ENCODE measurements at regions not wholly inside any gene's neighbourhood (a gene's known extent, or its start where the extent isn't known, plus 50 kb on each side); places are given as distances from the start of the nearest gene placed in this dataset.

GRCh38 chr5:87120518-87121303 lies 147.0 kb upstream of the RASA1 start:
- POLR2A ChIA-PET = no interaction called here
- no TSS peak for BruUV-seq (replicated peaks)
- no peak for ATAC-seq

GRCh38 chr5:87121304-87122150 lies 146.2 kb upstream of the RASA1 start:
- peak; percentile 51 for DNase-seq (ENCODE audit: low read depth, low spot score)
- peak; percentile 79; the same call in 1 of the 2 replicates for ATAC-seq
- POLR2A ChIA-PET = no interaction called here
- Histone ChIP-seq H3K27ac (ENCODE audit: low read length) (no peak overlapping the region), H3K27me3 (ENCODE audit: control insufficient read depth, insufficient read depth, low read length) (no peaks in the 10 kb centered on the region), H3K36me3 (ENCODE audit: control insufficient read depth, insufficient read depth, low read length) (no peaks in the 10 kb centered on the region), H3K4me3 (ENCODE audit: low read depth in 2 of 2, low read length in 2 of 2) (no peak overlapping the region), H3K9me3 (ENCODE audit: control insufficient read depth, insufficient read depth, low read depth, low read length) (no peaks in the 10 kb centered on the region), H3K4me1 (ENCODE audit: control insufficient read depth, insufficient read depth, low read length) (no peaks in the 10 kb centered on the region)
- TF ChIP-seq SIN3A (IDR thresholded peaks at IDR 0.05; ENCODE audit: borderline replicate concordance, insufficient read depth, low read depth, low read length) (no peak), REST (IDR thresholded peaks at IDR 0.05; ENCODE audit: insufficient read depth in 1 of 2, low read depth in 2 of 2, low read length in 1 of 2) (no peak), POLR2AphosphoS5 (IDR thresholded peaks at IDR 0.05; ENCODE audit: low read depth, low read length) (no peak), TCF7L2 (IDR thresholded peaks at IDR 0.05; ENCODE audit: low read depth, low read length) (no peak)
- TF ChIP-seq, protein P1, sequence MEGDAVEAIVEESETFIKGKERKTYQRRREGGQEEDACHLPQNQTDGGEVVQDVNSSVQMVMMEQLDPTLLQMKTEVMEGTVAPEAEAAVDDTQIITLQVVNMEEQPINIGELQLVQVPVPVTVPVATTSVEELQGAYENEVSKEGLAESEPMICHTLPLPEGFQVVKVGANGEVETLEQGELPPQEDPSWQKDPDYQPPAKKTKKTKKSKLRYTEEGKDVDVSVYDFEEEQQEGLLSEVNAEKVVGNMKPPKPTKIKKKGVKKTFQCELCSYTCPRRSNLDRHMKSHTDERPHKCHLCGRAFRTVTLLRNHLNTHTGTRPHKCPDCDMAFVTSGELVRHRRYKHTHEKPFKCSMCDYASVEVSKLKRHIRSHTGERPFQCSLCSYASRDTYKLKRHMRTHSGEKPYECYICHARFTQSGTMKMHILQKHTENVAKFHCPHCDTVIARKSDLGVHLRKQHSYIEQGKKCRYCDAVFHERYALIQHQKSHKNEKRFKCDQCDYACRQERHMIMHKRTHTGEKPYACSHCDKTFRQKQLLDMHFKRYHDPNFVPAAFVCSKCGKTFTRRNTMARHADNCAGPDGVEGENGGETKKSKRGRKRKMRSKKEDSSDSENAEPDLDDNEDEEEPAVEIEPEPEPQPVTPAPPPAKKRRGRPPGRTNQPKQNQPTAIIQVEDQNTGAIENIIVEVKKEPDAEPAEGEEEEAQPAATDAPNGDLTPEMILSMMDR (IDR thresholded peaks at IDR 0.05) = no peak
- in situ Hi-C loops (cut with HindIII; ENCODE audit: low pct_unique_long_range_greater_than_20kb, low sequenced_read_pairs) (no loop called here), intact Hi-C loops (cut with micrococcal nuclease; ENCODE audit: unreplicated experiment) (no loop called here)
- no TSS peak for BruUV-seq (replicated peaks)
- CTCF ChIA-PET = no interaction called here

More at GRCh38 chr5:87120518-87121303, 147.0 kb upstream of the RASA1 start:
- no peaks in the 10 kb centered on the region for H3K4me1 ChIP-seq (ENCODE audit: control insufficient read depth, insufficient read depth, low read length)
- H3K4me3 ChIP-seq (ENCODE audit: low read depth in 2 of 2, low read length in 2 of 2) = no peak overlapping the region
- H3K36me3 ChIP-seq (ENCODE audit: control insufficient read depth, insufficient read depth, low read length) = no peaks in the 10 kb centered on the region
- intact Hi-C loops (cut with micrococcal nuclease; ENCODE audit: unreplicated experiment) = no loop called here
- H3K27me3 ChIP-seq (ENCODE audit: control insufficient read depth, insufficient read depth, low read length) = no peaks in the 10 kb centered on the region
- TF ChIP-seq POLR2AphosphoS5 (IDR thresholded peaks at IDR 0.05; ENCODE audit: low read depth, low read length) (no peak), REST (IDR thresholded peaks at IDR 0.05; ENCODE audit: insufficient read depth in 1 of 2, low read depth in 2 of 2, low read length in 1 of 2) (no peak), SIN3A (IDR thresholded peaks at IDR 0.05; ENCODE audit: borderline replicate concordance, insufficient read depth, low read depth, low read length) (no peak), TCF7L2 (IDR thresholded peaks at IDR 0.05; ENCODE audit: low read depth, low read length) (no peak)
- TF ChIP-seq, protein P1 (IDR thresholded peaks at IDR 0.05) = no peak
- no peaks in the 10 kb centered on the region for H3K9me3 ChIP-seq (ENCODE audit: control insufficient read depth, insufficient read depth, low read depth, low read length)
- no peak overlapping the region for H3K27ac ChIP-seq (ENCODE audit: low read length)
- in situ Hi-C loops (cut with HindIII; ENCODE audit: low pct_unique_long_range_greater_than_20kb, low sequenced_read_pairs) = no loop called here
- peak; percentile 42 for DNase-seq (ENCODE audit: low read depth, low spot score)
- CTCF ChIA-PET = no interaction called here
